ENCODE measurements at regions not wholly inside any gene's neighbourhood (a gene's known extent, or its start where the extent isn't known, plus 50 kb on each side); places are given as distances from the start of the nearest gene placed in this dataset.

GRCh38 chr10:59553162-59553900, 156.3 kb downstream of the SLC16A9 start:
- no peak for DNase-seq (ENCODE audit: low read depth)

- no peak for DNase-seq (ENCODE audit: low read depth)
Measured at GRCh38 chr10:59550061-59550460, 159.6 kb downstream of the SLC16A9 start.

- DNase-seq (ENCODE audit: low read depth): no peak
Measured at GRCh38 chr10:59538623-59539022, 171.0 kb downstream of the SLC16A9 start.

- no peak for DNase-seq (ENCODE audit: low read depth)
Measured at GRCh38 chr10:59537501-59537900, 172.1 kb downstream of the SLC16A9 start.

- DNase-seq (ENCODE audit: low read depth): peak; percentile 57
Measured at GRCh38 chr10:59536167-59537014, 173.3 kb downstream of the SLC16A9 start.

GRCh38 chr10:59524348-59524747, 162.0 kb upstream of the FAM13C start:
- DNase-seq (ENCODE audit: low read depth): no peak

- no peak for DNase-seq (ENCODE audit: low read depth)
Measured at GRCh38 chr10:59523851-59524250, 161.5 kb upstream of the FAM13C start.

- DNase-seq (ENCODE audit: low read depth): no peak
Measured at GRCh38 chr10:59517996-59518395, 155.6 kb upstream of the FAM13C start.

- no peak for DNase-seq (ENCODE audit: low read depth)
Measured at GRCh38 chr10:59517341-59517899, 155.1 kb upstream of the FAM13C start.

GRCh38 chr10:59513558-59513957, 151.2 kb upstream of the FAM13C start:
- peak; percentile 3 for DNase-seq (ENCODE audit: low read depth)

GRCh38 chr10:59512951-59513350, 150.6 kb upstream of the FAM13C start:
- DNase-seq (ENCODE audit: low read depth): no peak

- DNase-seq (ENCODE audit: low read depth): no peak
Measured at GRCh38 chr10:59508956-59509355, 146.6 kb upstream of the FAM13C start.

GRCh38 chr10:59508296-59508695, 145.9 kb upstream of the FAM13C start:
- DNase-seq (ENCODE audit: low read depth): no peak

- DNase-seq (ENCODE audit: low read depth): no peak
Measured at GRCh38 chr10:59505926-59506325, 143.6 kb upstream of the FAM13C start.

GRCh38 chr10:59499460-59499859, 137.1 kb upstream of the FAM13C start:
- no peak for DNase-seq (ENCODE audit: low read depth)

GRCh38 chr10:59493017-59493416, 130.7 kb upstream of the FAM13C start:
- DNase-seq (ENCODE audit: low read depth): no peak

GRCh38 chr10:59479426-59479825, 117.1 kb upstream of the FAM13C start:
- no peak for DNase-seq (ENCODE audit: low read depth)

- DNase-seq (ENCODE audit: low read depth): no peak
Measured at GRCh38 chr10:59470570-59470969, 108.2 kb upstream of the FAM13C start.

- DNase-seq (ENCODE audit: low read depth): peak; percentile 11
Measured at GRCh38 chr10:59465088-59465487, 102.7 kb upstream of the FAM13C start.

- DNase-seq (ENCODE audit: low read depth): no peak
Measured at GRCh38 chr10:59464483-59464882, 102.1 kb upstream of the FAM13C start.

- DNase-seq (ENCODE audit: low read depth): no peak
Measured at GRCh38 chr10:59463909-59464308, 101.6 kb upstream of the FAM13C start.

GRCh38 chr10:59460601-59461000, 98.3 kb upstream of the FAM13C start:
- DNase-seq (ENCODE audit: low read depth): no peak

- DNase-seq (ENCODE audit: low read depth): no peak
Measured at GRCh38 chr10:59456199-59456598, 93.8 kb upstream of the FAM13C start.
